ENCODE measurements at regions not wholly inside any gene's neighbourhood (a gene's known extent, or its start where the extent isn't known, plus 50 kb on each side); places are given as distances from the start of the nearest gene placed in this dataset.

DNA sequence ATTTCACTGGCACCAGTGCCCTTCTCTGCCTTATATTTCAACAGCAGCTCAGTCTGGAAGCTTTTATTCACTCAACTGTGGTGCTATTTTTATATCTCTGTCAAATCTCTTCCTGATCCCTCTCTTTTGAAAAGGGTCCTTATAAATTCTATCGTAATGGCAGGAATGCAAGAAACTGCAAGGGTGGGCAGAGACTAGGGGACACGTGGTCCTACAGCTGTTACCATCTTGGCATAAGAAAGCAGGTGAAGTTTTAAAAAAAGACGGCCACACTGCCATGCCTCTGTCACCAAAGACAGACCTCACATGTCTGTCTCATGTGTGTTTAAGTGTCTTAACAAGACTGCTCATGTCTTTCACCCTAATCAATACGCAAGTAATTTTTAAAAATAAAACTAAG is 368.4 kb upstream of the CDH11 start:
- H3K4me3 ChIP-seq (ENCODE audit: low read depth, low read length), result no peak overlapping the region
- TF ChIP-seq, protein P1, sequence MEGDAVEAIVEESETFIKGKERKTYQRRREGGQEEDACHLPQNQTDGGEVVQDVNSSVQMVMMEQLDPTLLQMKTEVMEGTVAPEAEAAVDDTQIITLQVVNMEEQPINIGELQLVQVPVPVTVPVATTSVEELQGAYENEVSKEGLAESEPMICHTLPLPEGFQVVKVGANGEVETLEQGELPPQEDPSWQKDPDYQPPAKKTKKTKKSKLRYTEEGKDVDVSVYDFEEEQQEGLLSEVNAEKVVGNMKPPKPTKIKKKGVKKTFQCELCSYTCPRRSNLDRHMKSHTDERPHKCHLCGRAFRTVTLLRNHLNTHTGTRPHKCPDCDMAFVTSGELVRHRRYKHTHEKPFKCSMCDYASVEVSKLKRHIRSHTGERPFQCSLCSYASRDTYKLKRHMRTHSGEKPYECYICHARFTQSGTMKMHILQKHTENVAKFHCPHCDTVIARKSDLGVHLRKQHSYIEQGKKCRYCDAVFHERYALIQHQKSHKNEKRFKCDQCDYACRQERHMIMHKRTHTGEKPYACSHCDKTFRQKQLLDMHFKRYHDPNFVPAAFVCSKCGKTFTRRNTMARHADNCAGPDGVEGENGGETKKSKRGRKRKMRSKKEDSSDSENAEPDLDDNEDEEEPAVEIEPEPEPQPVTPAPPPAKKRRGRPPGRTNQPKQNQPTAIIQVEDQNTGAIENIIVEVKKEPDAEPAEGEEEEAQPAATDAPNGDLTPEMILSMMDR (IDR thresholded peaks at IDR 0.05; ENCODE audit: low read depth, low read length), result no peak

DNA sequence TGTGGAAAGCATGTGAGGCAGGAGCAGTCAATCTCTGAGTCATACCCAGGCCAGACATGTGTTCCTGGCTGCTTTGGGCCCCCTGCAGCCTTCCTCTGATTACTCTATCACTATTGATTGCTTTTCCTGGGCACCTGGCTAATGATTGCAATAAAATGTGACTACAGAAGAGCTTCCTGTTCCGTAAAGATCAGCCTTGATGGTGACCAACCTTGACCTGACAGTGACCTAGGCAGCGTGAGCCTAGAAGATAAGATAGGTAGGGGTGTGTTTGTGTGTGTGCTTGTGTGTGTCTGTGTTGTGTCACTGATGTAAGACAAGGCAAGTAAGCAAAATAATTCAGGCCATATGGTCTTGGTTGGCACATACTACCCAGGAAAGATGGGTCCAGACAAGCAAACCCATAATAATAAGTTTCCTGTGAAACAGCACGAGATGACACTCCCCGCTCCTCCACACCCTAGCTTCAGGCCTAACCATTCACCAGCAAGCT is 367.7 kb upstream of the CDH11 start:
- TF ChIP-seq, protein P1 (IDR thresholded peaks at IDR 0.05; ENCODE audit: low read depth, low read length), result no peak

DNA sequence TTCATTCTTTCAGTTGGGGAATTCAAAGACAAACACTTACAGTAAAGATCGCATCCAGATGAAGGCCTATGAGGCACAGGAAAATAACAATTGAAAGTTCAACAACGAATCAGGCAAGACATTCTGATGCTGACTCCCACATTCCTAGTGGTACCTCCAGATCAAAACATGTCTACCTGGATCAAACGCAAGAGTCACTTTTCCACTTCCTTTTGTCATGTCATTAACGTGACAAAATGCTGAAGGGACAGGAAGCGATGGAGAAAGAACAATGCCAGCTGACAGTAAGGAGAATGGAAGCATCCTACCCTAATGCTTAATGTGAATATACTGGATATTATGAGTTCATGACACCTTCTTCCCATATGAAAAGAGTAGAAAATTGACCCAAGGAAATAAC is 365.4 kb upstream of the CDH11 start:
- TF ChIP-seq, protein P1 (IDR thresholded peaks at IDR 0.05; ENCODE audit: low read depth, low read length), result no peak
- H3K4me3 ChIP-seq (ENCODE audit: low read depth, low read length), result no peak overlapping the region

More for the DNA sequence above, 367.7 kb upstream of the CDH11 start:
- H3K4me3 ChIP-seq (ENCODE audit: low read depth, low read length), result no peak overlapping the region

DNA sequence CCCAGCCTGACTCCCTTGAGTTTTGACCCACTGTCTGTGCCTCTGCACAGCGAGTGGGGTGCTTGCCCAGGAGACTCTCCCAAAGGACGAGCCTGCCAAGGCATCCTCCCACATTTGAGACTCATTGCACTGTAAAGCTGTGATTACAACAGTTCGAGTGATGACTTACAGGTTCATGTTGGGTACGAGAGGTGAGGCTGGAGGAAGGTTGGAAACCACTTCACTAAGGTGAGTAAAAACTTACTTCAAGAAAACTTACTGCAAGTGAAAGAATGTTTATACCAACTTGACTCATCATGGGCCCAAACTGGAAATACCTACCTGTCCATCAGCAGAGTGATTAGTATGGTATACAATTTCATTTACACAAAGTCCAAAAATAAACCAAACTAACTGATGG is 360.1 kb upstream of the CDH11 start:
- no peak overlapping the region for H3K4me3 ChIP-seq (ENCODE audit: low read depth, low read length)
- TF ChIP-seq, protein P1 (IDR thresholded peaks at IDR 0.05; ENCODE audit: low read depth, low read length), result no peak

DNA sequence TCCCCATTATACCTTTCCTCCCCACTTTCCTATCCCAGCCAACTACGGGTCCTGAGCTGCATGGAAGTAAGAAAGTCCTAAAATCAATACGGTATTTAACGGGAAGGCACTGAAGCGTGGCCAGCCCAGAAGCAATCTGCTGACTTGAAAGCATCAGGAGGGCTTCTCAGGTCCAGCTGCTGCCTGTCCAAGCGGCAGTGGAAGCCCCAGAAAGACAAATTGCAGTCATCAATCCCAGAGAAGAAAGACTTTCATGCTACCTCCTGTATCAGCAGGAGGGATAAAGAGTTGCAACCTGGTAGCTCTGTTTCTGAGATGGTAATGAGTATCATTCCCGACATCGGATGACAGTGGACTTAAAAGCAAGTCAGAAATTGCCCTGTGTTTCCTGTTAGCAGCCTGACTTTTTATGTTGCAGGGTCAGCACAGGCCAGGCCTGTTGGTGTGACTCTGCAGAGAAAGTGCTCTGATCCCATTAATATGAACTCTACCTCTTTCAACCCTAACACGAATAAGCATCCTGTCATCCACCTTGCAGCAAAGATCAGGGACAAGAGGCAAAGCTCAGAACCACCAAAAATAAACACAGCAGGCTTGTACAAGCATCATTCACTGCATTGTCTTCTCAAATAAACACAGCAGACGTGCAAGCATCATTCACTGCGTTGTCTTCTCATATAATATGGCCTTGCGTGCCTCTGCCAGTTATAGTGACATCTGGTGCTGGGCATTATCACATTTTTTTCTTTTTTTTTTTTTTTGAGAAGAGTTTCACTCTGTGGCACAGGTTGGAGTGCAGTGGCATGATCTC is 358.6 kb upstream of the CDH11 start:
- TF ChIP-seq, protein P1 (IDR thresholded peaks at IDR 0.05; ENCODE audit: low read depth, low read length), result no peak
- no peak overlapping the region for H3K4me3 ChIP-seq (ENCODE audit: low read depth, low read length)

DNA sequence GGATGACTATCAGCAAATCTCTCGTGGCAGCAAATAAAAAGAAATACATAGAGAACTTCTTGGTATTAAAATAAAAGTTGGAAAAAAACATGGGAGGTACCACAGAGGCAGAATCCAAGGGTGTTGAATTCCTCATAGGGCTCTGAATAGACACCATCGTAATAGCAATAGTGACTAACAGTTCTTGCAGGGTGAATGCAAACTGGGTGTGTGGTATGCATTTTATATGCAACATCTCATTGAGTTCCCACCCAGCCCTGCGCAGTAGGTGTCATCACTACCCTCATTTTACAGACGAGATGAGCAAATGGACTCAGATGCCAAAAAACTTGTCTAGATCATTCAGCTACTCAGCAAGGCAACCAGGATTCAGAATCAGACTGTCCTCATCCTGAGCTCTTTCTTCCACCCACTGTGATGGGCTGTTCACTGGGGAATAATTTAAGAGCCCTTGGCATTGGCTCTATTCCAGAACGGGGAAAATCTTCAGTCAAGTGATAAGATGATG is 354.6 kb upstream of the CDH11 start:
- TF ChIP-seq, protein P1 (IDR thresholded peaks at IDR 0.05; ENCODE audit: low read depth, low read length), result no peak

DNA sequence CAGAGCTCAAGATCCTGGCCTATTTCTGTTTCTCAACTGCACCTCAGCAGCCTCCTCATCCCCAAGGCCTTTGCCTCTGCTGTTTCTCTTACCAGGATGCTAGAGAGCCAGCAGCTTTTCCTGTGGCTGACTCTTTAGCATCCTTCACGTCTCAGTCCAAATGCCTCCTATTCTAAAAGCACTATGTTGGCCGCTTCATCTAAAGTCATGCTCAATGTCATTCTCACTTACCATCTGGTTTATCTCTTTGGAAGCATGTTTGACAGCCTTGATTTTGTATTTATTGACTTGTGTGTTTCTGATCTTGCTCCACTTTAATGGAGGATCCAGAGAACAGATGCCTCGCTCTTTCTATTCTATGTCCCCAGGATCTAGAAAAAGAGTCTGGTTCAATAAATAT is 351.8 kb upstream of the CDH11 start:
- no peak overlapping the region for H3K4me3 ChIP-seq (ENCODE audit: low read depth, low read length)
- TF ChIP-seq, protein P1 (IDR thresholded peaks at IDR 0.05; ENCODE audit: low read depth, low read length), result no peak

More for the DNA sequence above, 354.6 kb upstream of the CDH11 start:
- no peak overlapping the region for H3K4me3 ChIP-seq (ENCODE audit: low read depth, low read length)
